ENCODE measurements at regions not wholly inside any gene's neighbourhood (a gene's known extent, or its start where the extent isn't known, plus 50 kb on each side); places are given as distances from the start of the nearest gene placed in this dataset.

- TF ChIP-seq CTCF (conservative IDR thresholded peaks at IDR 0.05; ENCODE audit: low read length) (no peak), EZH2phosphoT487 (IDR thresholded peaks at IDR 0.05; ENCODE audit: borderline replicate concordance) (no peak)
Observed at GRCh38 chr1:99457381-99458165, 188.3 kb upstream of the PALMD start.
